ENCODE measurements at regions not wholly inside any gene's neighbourhood (a gene's known extent, or its start where the extent isn't known, plus 50 kb on each side); places are given as distances from the start of the nearest gene placed in this dataset.

DNA sequence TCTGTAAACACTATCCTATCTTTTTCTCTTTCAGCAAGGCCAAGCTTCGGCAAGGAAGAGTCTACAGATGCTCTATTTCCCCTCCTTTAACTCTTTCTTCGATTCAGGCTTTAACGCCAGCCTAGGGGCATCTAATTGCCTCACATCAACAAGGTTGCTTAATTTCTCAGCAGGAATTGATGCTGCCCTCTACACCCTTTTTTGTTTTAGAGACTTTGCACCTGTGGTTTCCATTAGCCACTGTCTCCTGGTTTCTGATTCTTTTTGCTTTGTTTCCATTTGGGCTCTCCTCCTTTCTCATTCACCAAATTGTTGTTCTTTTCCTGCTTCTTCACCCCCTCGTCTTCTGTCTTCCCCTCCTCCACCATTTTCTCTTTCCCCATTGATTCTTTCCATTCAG lies 202.4 kb upstream of the HMCN1 start:
- Mint-ChIP-seq H3K36me3 (no peaks in the 10 kb centered on the region), H3K9me3 (peaks cover 4% of the 10 kb centered on the region), H3K27me3 (ENCODE audit: low read depth) (no peaks in the 10 kb centered on the region), H3K4me1 (peaks cover 10% of the 10 kb centered on the region), H3K27ac (no peak overlapping the region), H3K4me3 (no peak overlapping the region)
- no peak for DNase-seq (ENCODE audit: low spot score in 2 of 2, unreplicated experiment in 2 of 2)
- TF ChIP-seq, protein P1, sequence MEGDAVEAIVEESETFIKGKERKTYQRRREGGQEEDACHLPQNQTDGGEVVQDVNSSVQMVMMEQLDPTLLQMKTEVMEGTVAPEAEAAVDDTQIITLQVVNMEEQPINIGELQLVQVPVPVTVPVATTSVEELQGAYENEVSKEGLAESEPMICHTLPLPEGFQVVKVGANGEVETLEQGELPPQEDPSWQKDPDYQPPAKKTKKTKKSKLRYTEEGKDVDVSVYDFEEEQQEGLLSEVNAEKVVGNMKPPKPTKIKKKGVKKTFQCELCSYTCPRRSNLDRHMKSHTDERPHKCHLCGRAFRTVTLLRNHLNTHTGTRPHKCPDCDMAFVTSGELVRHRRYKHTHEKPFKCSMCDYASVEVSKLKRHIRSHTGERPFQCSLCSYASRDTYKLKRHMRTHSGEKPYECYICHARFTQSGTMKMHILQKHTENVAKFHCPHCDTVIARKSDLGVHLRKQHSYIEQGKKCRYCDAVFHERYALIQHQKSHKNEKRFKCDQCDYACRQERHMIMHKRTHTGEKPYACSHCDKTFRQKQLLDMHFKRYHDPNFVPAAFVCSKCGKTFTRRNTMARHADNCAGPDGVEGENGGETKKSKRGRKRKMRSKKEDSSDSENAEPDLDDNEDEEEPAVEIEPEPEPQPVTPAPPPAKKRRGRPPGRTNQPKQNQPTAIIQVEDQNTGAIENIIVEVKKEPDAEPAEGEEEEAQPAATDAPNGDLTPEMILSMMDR (IDR thresholded peaks at IDR 0.05; ENCODE audit: unreplicated experiment) = no peak

DNA sequence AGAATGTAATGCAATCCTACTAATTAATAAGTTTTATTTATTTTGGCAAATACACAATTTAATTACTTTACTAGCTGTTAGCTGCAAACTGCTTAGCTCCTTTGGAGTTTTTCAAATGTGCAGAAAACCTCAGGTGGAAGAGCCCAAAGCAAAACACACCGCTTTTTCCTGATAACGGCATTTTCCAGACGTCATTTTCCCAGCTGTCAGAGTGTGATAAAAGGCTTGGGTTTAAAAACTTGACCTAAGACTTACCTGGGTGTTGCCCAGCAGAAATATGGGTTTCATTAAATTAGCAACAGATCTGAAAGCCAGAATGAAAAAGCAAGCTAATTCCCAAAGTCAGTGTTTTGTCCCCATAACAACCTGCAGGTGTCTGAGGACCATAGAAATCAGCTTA lies 204.0 kb upstream of the HMCN1 start:
- Mint-ChIP-seq H3K27ac (no peak overlapping the region), H3K4me3 (no peak overlapping the region), H3K27me3 (ENCODE audit: low read depth) (no peaks in the 10 kb centered on the region), H3K4me1 (peaks cover 10% of the 10 kb centered on the region), H3K36me3 (no peaks in the 10 kb centered on the region), H3K9me3 (peaks cover 4% of the 10 kb centered on the region)
- no peak for DNase-seq (ENCODE audit: low spot score in 2 of 2, unreplicated experiment in 2 of 2)
- TF ChIP-seq, protein P1 (IDR thresholded peaks at IDR 0.05; ENCODE audit: unreplicated experiment) = no peak

- H3K36me3 Mint-ChIP-seq = peaks cover under 1% of the 10 kb centered on the region
- TF ChIP-seq, protein P1 (IDR thresholded peaks at IDR 0.05; ENCODE audit: unreplicated experiment) = no peak
- H3K27me3 Mint-ChIP-seq (ENCODE audit: low read depth) = no peaks in the 10 kb centered on the region
- no peak overlapping the region for H3K27ac Mint-ChIP-seq
- H3K9me3 Mint-ChIP-seq = peaks cover 6% of the 10 kb centered on the region
- H3K4me3 Mint-ChIP-seq = no peak overlapping the region
- DNase-seq (ENCODE audit: low spot score in 2 of 2, unreplicated experiment in 2 of 2) = no peak
- peaks cover 10% of the 10 kb centered on the region for H3K4me1 Mint-ChIP-seq
Measured at GRCh38 chr1:185529673-185530072, 204.5 kb upstream of the HMCN1 start.

GRCh38 chr1:185528084-185528676 lies 206.0 kb upstream of the HMCN1 start:
- Mint-ChIP-seq H3K9me3 (peaks cover 15% of the 10 kb centered on the region), H3K27ac (no peak overlapping the region), H3K36me3 (peaks cover 3% of the 10 kb centered on the region), H3K4me1 (peaks cover 8% of the 10 kb centered on the region), H3K27me3 (ENCODE audit: low read depth) (no peaks in the 10 kb centered on the region), H3K4me3 (no peak overlapping the region)
- TF ChIP-seq, protein P1 (IDR thresholded peaks at IDR 0.05; ENCODE audit: unreplicated experiment) = no peak
- DNase-seq (ENCODE audit: low spot score in 2 of 2, unreplicated experiment in 2 of 2) = no peak

GRCh38 chr1:185526344-185527307 lies 207.6 kb upstream of the HMCN1 start:
- Mint-ChIP-seq H3K4me1 (peaks cover 4% of the 10 kb centered on the region), H3K36me3 (peaks cover 5% of the 10 kb centered on the region), H3K9me3 (peaks cover 18% of the 10 kb centered on the region), H3K27me3 (ENCODE audit: low read depth) (no peaks in the 10 kb centered on the region), H3K27ac (no peak overlapping the region), H3K4me3 (no peak overlapping the region)
- TF ChIP-seq, protein P1 (IDR thresholded peaks at IDR 0.05; ENCODE audit: unreplicated experiment) = no peak
- no peak for DNase-seq (ENCODE audit: low spot score in 2 of 2, unreplicated experiment in 2 of 2)
